ENCODE measurements at regions not wholly inside any gene's neighbourhood (a gene's known extent, or its start where the extent isn't known, plus 50 kb on each side); places are given as distances from the start of the nearest gene placed in this dataset.
"Not testable (repeated sequence)": the region's sequence is repeated elsewhere in the genome, so short reads cannot be mapped to it uniquely, and the experiment has no call there.

DNA sequence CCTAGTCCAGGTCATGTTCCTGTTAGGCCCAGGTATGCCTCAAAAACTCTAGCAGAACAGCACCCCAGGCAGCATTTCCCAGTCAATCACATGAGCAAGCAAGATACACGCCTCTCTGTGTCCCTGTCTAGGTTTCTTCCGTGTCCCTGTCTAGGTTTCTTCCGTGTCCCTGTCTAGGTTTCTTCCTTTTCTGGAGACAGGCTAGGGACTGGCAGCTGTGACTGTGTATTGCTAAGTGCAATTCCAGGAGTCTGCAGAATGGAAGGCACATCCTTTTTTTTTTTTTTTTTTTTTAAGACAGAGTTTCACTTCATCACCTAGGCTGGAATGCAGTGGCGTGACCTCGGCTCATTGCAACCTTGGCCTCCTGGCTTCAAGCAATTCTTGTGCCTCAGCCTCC is 77.6 kb downstream of the SETD4 start:
- no peak for DNase-seq (ENCODE audit: low spot score)
- no peak overlapping the region for H3K27ac ChIP-seq
- TF ChIP-seq, protein P1, sequence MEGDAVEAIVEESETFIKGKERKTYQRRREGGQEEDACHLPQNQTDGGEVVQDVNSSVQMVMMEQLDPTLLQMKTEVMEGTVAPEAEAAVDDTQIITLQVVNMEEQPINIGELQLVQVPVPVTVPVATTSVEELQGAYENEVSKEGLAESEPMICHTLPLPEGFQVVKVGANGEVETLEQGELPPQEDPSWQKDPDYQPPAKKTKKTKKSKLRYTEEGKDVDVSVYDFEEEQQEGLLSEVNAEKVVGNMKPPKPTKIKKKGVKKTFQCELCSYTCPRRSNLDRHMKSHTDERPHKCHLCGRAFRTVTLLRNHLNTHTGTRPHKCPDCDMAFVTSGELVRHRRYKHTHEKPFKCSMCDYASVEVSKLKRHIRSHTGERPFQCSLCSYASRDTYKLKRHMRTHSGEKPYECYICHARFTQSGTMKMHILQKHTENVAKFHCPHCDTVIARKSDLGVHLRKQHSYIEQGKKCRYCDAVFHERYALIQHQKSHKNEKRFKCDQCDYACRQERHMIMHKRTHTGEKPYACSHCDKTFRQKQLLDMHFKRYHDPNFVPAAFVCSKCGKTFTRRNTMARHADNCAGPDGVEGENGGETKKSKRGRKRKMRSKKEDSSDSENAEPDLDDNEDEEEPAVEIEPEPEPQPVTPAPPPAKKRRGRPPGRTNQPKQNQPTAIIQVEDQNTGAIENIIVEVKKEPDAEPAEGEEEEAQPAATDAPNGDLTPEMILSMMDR (IDR thresholded peaks at IDR 0.05), result no peak

DNA sequence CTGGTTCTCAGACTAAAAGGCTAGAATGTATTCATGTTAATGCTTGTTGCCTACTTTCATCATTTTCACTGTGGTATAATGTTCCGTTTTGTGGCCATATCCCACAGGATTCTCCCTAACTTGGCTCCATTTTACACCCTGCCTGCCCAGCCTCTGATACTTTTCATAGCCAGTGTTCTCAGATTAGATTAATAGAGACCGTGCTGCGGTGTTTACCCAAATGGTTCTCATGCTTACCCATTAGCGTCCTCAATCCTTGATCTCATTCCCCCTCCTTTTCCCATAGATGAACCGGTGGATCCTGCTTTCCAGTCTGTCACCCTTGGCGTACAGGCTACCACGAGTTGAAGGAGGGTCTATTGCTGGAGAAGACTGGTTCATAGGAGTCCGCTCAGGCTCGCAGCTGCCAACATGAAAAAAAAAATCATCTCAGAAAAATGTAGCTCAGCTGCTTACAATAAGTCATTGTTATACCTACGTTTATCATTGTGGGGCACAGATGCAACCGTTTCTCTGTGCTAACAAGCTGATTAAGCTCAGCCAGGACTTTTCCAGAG is 78.7 kb downstream of the SETD4 start:
- H3K4me3 ChIP-seq, result no peak overlapping the region
- H3K27ac ChIP-seq, result no peak overlapping the region
- DNase-seq (ENCODE audit: low spot score), result no peak
- TF ChIP-seq, protein P1 (IDR thresholded peaks at IDR 0.05), result no peak

More for the DNA sequence above, 77.6 kb downstream of the SETD4 start:
- H3K4me3 ChIP-seq, result no peak overlapping the region

DNA sequence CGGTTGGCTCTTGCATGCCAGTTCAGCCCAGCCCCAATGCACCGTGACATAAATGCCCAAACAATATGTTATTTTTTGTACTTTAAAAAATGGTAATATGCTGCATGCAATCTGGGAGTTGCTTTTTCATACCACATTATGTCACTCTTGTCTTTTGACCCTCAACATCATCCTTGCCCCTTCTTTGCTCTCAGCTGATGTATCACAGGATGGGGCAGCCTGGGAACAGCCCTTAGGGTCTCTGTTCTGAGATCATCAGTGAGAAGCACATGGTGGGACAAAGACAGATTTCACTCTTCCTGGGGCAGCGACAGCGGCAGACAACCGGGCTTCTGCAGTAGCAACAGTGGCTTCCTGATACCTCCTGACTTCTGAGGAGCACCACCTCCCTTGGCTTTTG is 79.5 kb downstream of the SETD4 start:
- no peak for DNase-seq (ENCODE audit: low spot score)
- no peak overlapping the region for H3K4me3 ChIP-seq
- no peak overlapping the region for H3K27ac ChIP-seq
- TF ChIP-seq, protein P1 (IDR thresholded peaks at IDR 0.05), result no peak

DNA sequence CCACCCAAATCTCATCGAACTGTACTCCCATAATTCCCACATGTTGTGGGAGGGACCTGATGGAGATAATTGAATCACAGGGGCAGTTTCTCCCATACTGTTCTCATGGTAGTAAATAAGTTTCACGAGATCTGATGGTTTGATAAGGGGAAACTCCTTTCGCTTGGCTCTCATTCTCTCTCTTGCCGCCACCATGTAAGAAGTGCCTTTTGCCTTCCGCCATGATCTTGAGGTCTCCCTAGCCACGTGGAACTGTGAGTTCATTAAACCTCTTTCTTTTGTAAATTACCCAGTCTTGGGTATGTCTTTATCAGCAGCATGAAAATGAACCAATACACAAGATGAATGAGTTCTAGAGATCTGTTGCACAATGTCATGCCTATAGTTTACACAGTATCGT is 82.5 kb downstream of the SETD4 start:
- not testable (repeated sequence) for H3K27ac ChIP-seq; DNase-seq (ENCODE audit: low spot score); H3K4me3 ChIP-seq

DNA sequence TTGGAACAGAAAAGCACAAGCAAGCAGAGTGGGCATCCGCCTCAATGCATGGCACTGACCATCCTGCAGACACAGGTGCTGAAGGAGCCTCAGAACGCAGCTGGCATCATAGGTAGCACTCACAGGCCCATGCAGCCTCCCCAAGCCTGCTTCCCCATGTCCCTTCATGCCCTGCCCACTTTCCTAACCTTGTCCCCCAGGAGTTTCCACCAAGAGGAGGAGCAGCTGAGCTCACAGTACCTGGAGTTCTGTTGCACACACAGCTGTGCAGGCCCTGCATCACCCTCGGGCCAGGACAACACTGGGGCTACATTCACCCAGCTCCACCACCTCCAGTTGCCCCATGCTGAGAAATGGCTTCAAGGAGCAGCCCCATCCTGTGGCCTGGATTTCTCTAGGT is 83.4 kb downstream of the SETD4 start:
- no peak for DNase-seq (ENCODE audit: low spot score)
- no peak overlapping the region for H3K4me3 ChIP-seq
- TF ChIP-seq, protein P1 (IDR thresholded peaks at IDR 0.05), result no peak
- H3K27ac ChIP-seq, result no peak overlapping the region

DNA sequence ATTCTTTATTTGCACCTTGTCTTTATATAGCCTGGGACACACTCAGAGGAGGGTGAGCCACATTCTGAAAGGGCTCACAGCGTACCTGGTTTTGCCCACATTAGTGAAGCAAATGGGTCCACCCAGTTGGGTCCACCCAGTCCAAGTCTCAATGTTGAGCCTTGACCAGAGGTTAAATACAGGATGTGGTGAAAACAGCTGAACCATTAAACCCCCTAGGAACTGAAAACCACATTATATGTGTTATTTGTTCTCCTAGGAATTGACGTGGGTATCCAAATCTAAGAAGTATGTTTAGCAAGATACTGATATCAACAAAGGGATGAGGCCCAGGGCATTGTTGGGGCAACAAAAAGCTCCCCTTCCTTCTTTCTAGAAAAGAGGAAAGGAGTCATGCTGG is 83.8 kb downstream of the SETD4 start:
- TF ChIP-seq, protein P1 (IDR thresholded peaks at IDR 0.05), result no peak
- H3K27ac ChIP-seq, result no peak overlapping the region
- H3K4me3 ChIP-seq, result no peak overlapping the region
- DNase-seq (ENCODE audit: low spot score), result no peak

DNA sequence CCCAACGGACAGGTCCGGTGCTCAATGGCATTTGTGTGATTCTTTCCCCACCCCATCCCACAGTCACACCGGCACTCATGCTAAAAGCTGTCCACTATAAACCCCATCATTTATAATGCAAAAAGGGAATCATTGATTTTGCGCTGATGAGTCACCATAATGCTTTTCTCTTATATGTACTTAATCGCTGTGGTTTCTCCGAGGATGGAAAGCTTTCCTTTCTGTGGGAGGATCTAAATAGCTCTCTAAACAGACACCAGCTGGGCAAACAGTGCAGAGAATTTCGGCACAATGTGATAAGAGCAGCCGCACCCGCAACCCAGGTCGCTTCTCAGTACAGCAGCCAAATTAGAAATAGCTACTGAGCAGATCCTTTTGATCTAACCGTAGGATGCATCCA is 85.6 kb downstream of the SETD4 start:
- no peak for DNase-seq (ENCODE audit: low spot score)
- TF ChIP-seq, protein P1 (IDR thresholded peaks at IDR 0.05), result no peak
- Histone ChIP-seq H3K27ac (no peak overlapping the region), H3K4me3 (no peak overlapping the region)

DNA sequence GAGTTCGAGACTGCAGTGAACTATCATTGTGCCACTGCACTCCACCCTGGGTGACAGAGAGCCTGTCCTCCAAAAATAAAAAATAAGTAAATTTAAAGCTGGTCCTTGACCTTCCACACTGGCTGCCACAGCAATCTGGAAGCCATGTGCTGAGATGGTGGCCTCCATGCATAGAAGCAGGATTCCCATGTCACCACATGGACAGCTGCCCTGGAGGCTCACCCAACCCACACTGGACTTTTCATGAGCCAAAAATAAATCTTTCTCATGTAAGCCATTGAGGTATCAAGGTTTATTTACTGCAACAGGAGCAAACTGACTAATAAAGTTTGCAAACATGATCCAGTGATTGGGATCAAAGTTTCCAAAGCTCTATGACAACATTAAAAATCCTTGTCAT is 88.5 kb downstream of the SETD4 start:
- TF ChIP-seq, protein P1 (IDR thresholded peaks at IDR 0.05), result no peak
- no peak overlapping the region for H3K27ac ChIP-seq
- no peak overlapping the region for H3K4me3 ChIP-seq
- DNase-seq (ENCODE audit: low spot score), result no peak
